SU-DHL-6 (cell line): ENCODE measurements at regions not wholly inside any gene's neighbourhood (a gene's known extent, or its start where the extent isn't known, plus 50 kb on each side); places are given as distances from the start of the nearest gene placed in this dataset.

Experiments used
- H2AFZ ChIP-seq: fragments of 200-600 bp; sonication (generic); 2 replicates; pipeline ENCODE4 v1.6.1; 2014; ENCODE audit warnings: low read depth, mild to moderate bottlenecking, moderate library complexity, mixed read lengths, antibody characterized with exemption, low read length; ENCODE audit not compliant: severe bottlenecking
- H3F3A ChIP-seq: fragments of 200-600 bp; shearing (Covaris generic); 2 replicates; pipeline ENCODE4 v1.6.0; 2016; ENCODE audit warnings: antibody characterized with exemption, mild to moderate bottlenecking; ENCODE audit not compliant: insufficient read depth
- H3K27ac ChIP-seq: fragments of 200-600 bp; sonication (generic); 2 replicates; pipeline ENCODE4 v1.5.1; 2016; ENCODE audit warnings: low read depth, mild to moderate bottlenecking, low read length, moderate library complexity, mixed read lengths
- H3K27me3 ChIP-seq: fragments of 200-600 bp; sonication (generic), shearing (Covaris generic); 2 replicates; pipeline ENCODE4 v1.6.0; 2014; ENCODE audit warnings: mild to moderate bottlenecking, low read length
- H3K36me3 ChIP-seq: fragments of 200-600 bp; sonication (generic); 2 replicates; pipeline ENCODE4 v1.6.1; 2014; ENCODE audit warnings: mild to moderate bottlenecking, low read length, mixed read lengths
- H3K4me2 ChIP-seq: fragments of 300-600, 200-600 bp; shearing (Covaris generic), sonication (generic); 2 replicates; pipeline ENCODE4 v1.6.0; 2014; ENCODE audit warnings: low read length, low read depth, mild to moderate bottlenecking; ENCODE audit not compliant: poor library complexity, severe bottlenecking
- H3K4me3 ChIP-seq: fragments of 200-600 bp; sonication (generic); 2 replicates; pipeline ENCODE4 v1.5.1; 2014; ENCODE audit warnings: antibody characterized with exemption, low read length, mild to moderate bottlenecking, mixed read lengths; ENCODE audit not compliant: insufficient read depth, poor library complexity, severe bottlenecking
- H3K79me2 ChIP-seq: fragments of 200-600 bp; sonication (generic); 2 replicates; pipeline ENCODE4 v1.6.1; 2014; ENCODE audit warnings: mild to moderate bottlenecking, low read length, moderate library complexity; ENCODE audit not compliant: insufficient read depth
- H3K9ac ChIP-seq: fragments of 200-600 bp; sonication (generic); 2 replicates; pipeline ENCODE4 v1.7.0; 2014; ENCODE audit warnings: mild to moderate bottlenecking, low read length
- H3K9me2 ChIP-seq: fragments of 200-600 bp; sonication (generic); replicated peaks from 2 replicates; pipeline ENCODE4 v1.6.1; 2014; ENCODE audit warnings: low read length; ENCODE audit not compliant: insufficient read depth
- H3K9me3 ChIP-seq: fragments of 200-600 bp; sonication (generic); 2 replicates; pipeline ENCODE4 v1.6.1; 2014; ENCODE audit warnings: low read length, mixed read lengths; ENCODE audit not compliant: insufficient read depth
- H4K20me1 ChIP-seq: fragments of 200-600 bp; sonication (generic); 2 replicates; pipeline ENCODE4 v1.6.1; 2014; ENCODE audit warnings: low read depth, mild to moderate bottlenecking, antibody characterized with exemption, low read length, moderate library complexity, mixed read lengths
- CTCF ChIP-seq: fragments of 200-600 bp; sonication (generic); IDR thresholded peaks from one replicate; pipeline ENCODE4 v1.5.1; 2017; ENCODE audit warnings: antibody characterized with exemption, mild to moderate bottlenecking, low read length, moderate library complexity; ENCODE audit not compliant: insufficient read depth, poor library complexity, severe bottlenecking
- EZH2phosphoT487 ChIP-seq: fragments of 200-600 bp; sonication (generic), shearing (Covaris generic); conservative IDR thresholded peaks from 2 replicates; pipeline ENCODE4 v1.6.1; 2018; ENCODE audit warnings: mild to moderate bottlenecking, antibody characterized with exemption, low read length, moderate library complexity, mixed read lengths

- H3K36me3 ChIP-seq, result no peaks in the 10 kb centered on the region
- H3K9me3 ChIP-seq, result no peaks in the 10 kb centered on the region
- no peak overlapping the region for H3K4me2 ChIP-seq
- TF ChIP-seq EZH2phosphoT487 (no peak), CTCF (no peak)
- H3F3A ChIP-seq, result no peaks in the 10 kb centered on the region
- H3K9me2 ChIP-seq, result no peaks in the 10 kb centered on the region
- H3K27me3 ChIP-seq, result no peaks in the 10 kb centered on the region
- no peak overlapping the region for H3K27ac ChIP-seq
- no peak overlapping the region for H3K9ac ChIP-seq
- no peaks in the 10 kb centered on the region for H3K79me2 ChIP-seq
- no peaks in the 10 kb centered on the region for H4K20me1 ChIP-seq
- no peak overlapping the region for H2AFZ ChIP-seq
- H3K4me3 ChIP-seq, result no peak overlapping the region
Observed at GRCh38 chr13:95445131-95445530, 107.4 kb upstream of the CLDN10 start.

DNA sequence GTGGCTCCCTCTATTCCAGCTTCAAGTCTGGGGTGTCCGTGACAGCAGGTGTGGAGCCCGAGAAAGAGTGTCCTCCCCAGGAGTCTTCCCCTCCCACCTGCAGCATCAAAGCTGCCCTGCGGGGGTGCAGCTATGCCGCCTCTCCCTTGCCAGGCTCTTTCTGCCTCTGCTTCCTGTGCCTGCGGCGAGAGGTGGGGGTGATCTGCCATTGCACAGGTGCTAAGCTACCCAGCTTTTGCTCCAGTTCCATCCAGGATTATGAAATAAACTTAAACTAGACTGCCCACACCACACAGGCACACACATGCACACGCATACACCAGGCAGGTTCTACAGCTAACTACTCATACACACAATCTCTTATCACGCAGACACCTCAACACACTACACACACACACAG, 104.7 kb upstream of the CLDN10 start:
- TF ChIP-seq EZH2phosphoT487 (no peak), CTCF (no peak)
- no peaks in the 10 kb centered on the region for H3K27me3 ChIP-seq
- no peaks in the 10 kb centered on the region for H3K36me3 ChIP-seq
- H2AFZ ChIP-seq, result no peak overlapping the region
- no peaks in the 10 kb centered on the region for H4K20me1 ChIP-seq
- H3K9me2 ChIP-seq, result no peaks in the 10 kb centered on the region
- no peaks in the 10 kb centered on the region for H3K79me2 ChIP-seq
- no peak overlapping the region for H3K9ac ChIP-seq
- no peaks in the 10 kb centered on the region for H3F3A ChIP-seq
- H3K27ac ChIP-seq, result no peak overlapping the region
- no peak overlapping the region for H3K4me3 ChIP-seq
- H3K4me2 ChIP-seq, result no peak overlapping the region
- H3K9me3 ChIP-seq, result no peaks in the 10 kb centered on the region

GRCh38 chr13:95451656-95452055, 100.9 kb upstream of the CLDN10 start:
- no peak overlapping the region for H3K27ac ChIP-seq
- no peaks in the 10 kb centered on the region for H3F3A ChIP-seq
- H3K9me3 ChIP-seq, result no peaks in the 10 kb centered on the region
- no peak overlapping the region for H2AFZ ChIP-seq
- no peaks in the 10 kb centered on the region for H3K27me3 ChIP-seq
- H3K36me3 ChIP-seq, result no peaks in the 10 kb centered on the region
- H3K79me2 ChIP-seq, result no peaks in the 10 kb centered on the region
- H4K20me1 ChIP-seq, result no peaks in the 10 kb centered on the region
- no peak overlapping the region for H3K4me3 ChIP-seq
- no peak overlapping the region for H3K4me2 ChIP-seq
- H3K9me2 ChIP-seq, result no peaks in the 10 kb centered on the region
- H3K9ac ChIP-seq, result no peak overlapping the region
- TF ChIP-seq EZH2phosphoT487 (no peak), CTCF (no peak)

DNA sequence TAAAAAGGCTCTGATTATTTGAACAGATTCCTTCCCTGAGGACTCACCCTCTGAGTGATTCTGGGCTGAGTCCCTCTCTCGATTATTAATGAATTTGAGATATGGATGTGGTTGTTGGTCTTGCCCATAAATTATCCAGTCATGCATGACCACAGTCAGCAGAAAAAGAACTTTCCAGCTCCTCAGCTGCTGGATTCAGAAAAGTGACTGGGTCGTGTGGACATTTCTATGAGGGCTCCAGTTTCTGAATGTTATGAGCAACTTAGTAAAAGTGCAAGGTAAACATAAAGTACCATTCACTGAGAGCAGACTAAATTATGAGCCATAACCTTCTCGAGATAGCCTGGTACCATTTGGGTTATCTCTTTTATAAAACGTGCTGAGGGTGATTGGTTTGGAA, 100.1 kb upstream of the CLDN10 start:
- no peak overlapping the region for H2AFZ ChIP-seq
- no peaks in the 10 kb centered on the region for H3K9me2 ChIP-seq
- H3K36me3 ChIP-seq, result no peaks in the 10 kb centered on the region
- no peaks in the 10 kb centered on the region for H4K20me1 ChIP-seq
- no peak overlapping the region for H3K4me2 ChIP-seq
- H3K79me2 ChIP-seq, result no peaks in the 10 kb centered on the region
- H3K27me3 ChIP-seq, result no peaks in the 10 kb centered on the region
- H3F3A ChIP-seq, result no peaks in the 10 kb centered on the region
- no peak for TF ChIP-seq EZH2phosphoT487
- no peak for TF ChIP-seq CTCF
- no peak overlapping the region for H3K9ac ChIP-seq
- H3K9me3 ChIP-seq, result no peaks in the 10 kb centered on the region
- no peak overlapping the region for H3K4me3 ChIP-seq
- no peak overlapping the region for H3K27ac ChIP-seq
